Keratinocyte (primary cell): ENCODE measurements at regions not wholly inside any gene's neighbourhood (a gene's known extent, or its start where the extent isn't known, plus 50 kb on each side); places are given as distances from the start of the nearest gene placed in this dataset.

Source experiments
- DNase-seq: peaks from one replicate; pipeline ENCODE4 v3.0.0-alpha.2; 2011; ENCODE audit warnings: low read depth, missing footprints, low spot score
- FAIRE-seq: peaks from 2 replicates; lab custom pipeline; 2011; peaks lifted over from hg19 to GRCh38; lab: Jason Lieb, UNC
- H2AFZ ChIP-seq: 2 replicates; pipeline ENCODE4 v1.6.0; 2012; ENCODE audit warnings: low read length, control low read depth, inconsistent platforms; ENCODE audit not compliant: control insufficient read depth
- H3K27ac ChIP-seq: 2 replicates; pipeline ENCODE4 v1.5.1; 2011; ENCODE audit warnings: low read length; ENCODE audit not compliant: control insufficient read depth, insufficient read depth
- H3K27me3 ChIP-seq: 3 replicates; pipeline ENCODE4 v1.6.0; 2011; ENCODE audit warnings: low read length; ENCODE audit not compliant: control insufficient read depth, insufficient read depth; ENCODE audit errors: extremely low read depth
- H3K36me3 ChIP-seq, 2 experiments: 2 replicates in 1 of 2; 3 replicates in 1 of 2; pipeline ENCODE4 v1.5.1; 2011; ENCODE audit warnings: low read length in 2 of 2, mild to moderate bottlenecking in 1 of 2; ENCODE audit not compliant: control insufficient read depth in 2 of 2, insufficient read depth in 2 of 2; ENCODE audit errors: extremely low read depth in 1 of 2
- H3K4me1 ChIP-seq: 3 replicates; pipeline ENCODE4 v1.5.1; 2011; ENCODE audit warnings: low read length; ENCODE audit not compliant: control insufficient read depth, insufficient read depth; ENCODE audit errors: extremely low read depth
- H3K4me2 ChIP-seq: 3 replicates; pipeline ENCODE4 v1.6.0; 2011; ENCODE audit warnings: low read depth, low read length; ENCODE audit not compliant: control insufficient read depth, insufficient read depth; ENCODE audit errors: extremely low read depth
- H3K4me3 ChIP-seq, 3 experiments: fragments of 200-600 bp in 1 of 3; sonication (generic) in 1 of 3; 2 replicates in 2 of 3; 3 replicates in 1 of 3; pipeline ENCODE4 v1.5.1; 2011 to 2016; ENCODE audit warnings: low read length in 3 of 3, mild to moderate bottlenecking in 3 of 3, control low read depth in 2 of 3, inconsistent platforms in 1 of 3, low read depth in 1 of 3, mixed read lengths in 1 of 3, mixed run types in 1 of 3, moderate library complexity in 1 of 3; ENCODE audit not compliant: control insufficient read depth in 2 of 3, insufficient read depth in 2 of 3; ENCODE audit errors: extremely low read depth in 1 of 3
- H3K79me2 ChIP-seq: 2 replicates; pipeline ENCODE4 v1.6.0; 2012; ENCODE audit warnings: low read length; ENCODE audit not compliant: control insufficient read depth, insufficient read depth
- H3K9ac ChIP-seq: 3 replicates; pipeline ENCODE4 v1.6.0; 2011; ENCODE audit warnings: low read length; ENCODE audit not compliant: control insufficient read depth, insufficient read depth; ENCODE audit errors: extremely low read depth
- H3K9me1 ChIP-seq: 3 replicates; pipeline ENCODE4 v1.6.0; 2011; ENCODE audit warnings: low read length; ENCODE audit not compliant: control insufficient read depth, insufficient read depth; ENCODE audit errors: extremely low read depth
- H3K9me3 ChIP-seq: 2 replicates; pipeline ENCODE4 v1.5.1; 2012; ENCODE audit warnings: low read depth, low read length; ENCODE audit not compliant: control insufficient read depth
- H4K20me1 ChIP-seq: 3 replicates; pipeline ENCODE4 v1.6.0; 2011; ENCODE audit warnings: low read length; ENCODE audit not compliant: control insufficient read depth, insufficient read depth; ENCODE audit errors: extremely low read depth
- EZH2 ChIP-seq: IDR thresholded peaks from one replicate; pipeline ENCODE4 v1.6.1; 2012; ENCODE audit warnings: inconsistent platforms, mild to moderate bottlenecking, low read length, moderate library complexity
- dilution Hi-C: fragments of 300-500 bp; cut with MboI; formaldehyde crosslinking; loops from one replicate; pipeline ENCODE4 v1.7.0; 2020; ENCODE audit warnings: low sequenced_read_pairs; ENCODE audit not compliant: extremely low pct_ligation_motif_present
- TF ChIP-seq, protein P1 (sequence below), 3 experiments: IDR thresholded peaks in 1 of 3; conservative IDR thresholded peaks in 1 of 3; optimal IDR thresholded peaks in 1 of 3; 2 replicates in 2 of 3; 3 replicates in 1 of 3; pipeline versions ENCODE3 to v1.5.1; 2011; ENCODE audit warnings: low read length in 3 of 3, mild to moderate bottlenecking in 3 of 3, moderate library complexity in 2 of 3, control low read depth in 1 of 3, inconsistent platforms in 1 of 3; ENCODE audit not compliant: insufficient read depth in 2 of 3; ENCODE audit errors: extremely low read depth in 1 of 3

DNA sequence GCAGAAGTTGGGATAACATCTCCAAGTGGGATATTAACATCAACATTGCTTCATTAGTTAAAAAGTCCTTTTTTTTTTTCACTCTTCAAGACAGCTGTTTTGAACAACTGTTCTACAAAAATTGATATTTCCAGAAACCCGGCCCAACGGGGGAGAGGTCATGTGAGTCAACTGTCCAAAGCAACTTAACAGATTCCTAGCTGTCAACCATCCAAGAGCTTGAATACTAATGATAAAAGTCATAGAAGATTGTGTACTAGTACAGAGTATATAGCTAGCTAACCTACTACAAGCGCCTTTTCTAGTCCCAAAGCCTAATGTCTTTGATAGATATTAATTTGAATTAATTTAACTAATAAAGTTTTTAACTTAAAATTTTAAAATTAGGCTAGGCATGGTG lies 172.0 kb downstream of the CYB561 start:
- H3K9ac ChIP-seq: no peak overlapping the region
- H3K4me1 ChIP-seq: peaks cover 58% of the 10 kb centered on the region
- H3K4me2 ChIP-seq: no peak overlapping the region
- no peak overlapping the region for H3K27ac ChIP-seq
- FAIRE-seq: no peak
- H4K20me1 ChIP-seq: no peaks in the 10 kb centered on the region
- no peaks in the 10 kb centered on the region for H3K9me1 ChIP-seq
- H3K79me2 ChIP-seq: no peaks in the 10 kb centered on the region
- no peaks in the 10 kb centered on the region for H3K27me3 ChIP-seq
- no peaks in the 10 kb centered on the region for H3K9me3 ChIP-seq
- no peaks in the 10 kb centered on the region for H3K36me3 ChIP-seq
- dilution Hi-C loops: no loop called here
- no peak overlapping the region for H3K4me3 ChIP-seq
- H2AFZ ChIP-seq: no peak overlapping the region
- no peak for DNase-seq
- TF ChIP-seq EZH2: no peak
- TF ChIP-seq, protein P1, sequence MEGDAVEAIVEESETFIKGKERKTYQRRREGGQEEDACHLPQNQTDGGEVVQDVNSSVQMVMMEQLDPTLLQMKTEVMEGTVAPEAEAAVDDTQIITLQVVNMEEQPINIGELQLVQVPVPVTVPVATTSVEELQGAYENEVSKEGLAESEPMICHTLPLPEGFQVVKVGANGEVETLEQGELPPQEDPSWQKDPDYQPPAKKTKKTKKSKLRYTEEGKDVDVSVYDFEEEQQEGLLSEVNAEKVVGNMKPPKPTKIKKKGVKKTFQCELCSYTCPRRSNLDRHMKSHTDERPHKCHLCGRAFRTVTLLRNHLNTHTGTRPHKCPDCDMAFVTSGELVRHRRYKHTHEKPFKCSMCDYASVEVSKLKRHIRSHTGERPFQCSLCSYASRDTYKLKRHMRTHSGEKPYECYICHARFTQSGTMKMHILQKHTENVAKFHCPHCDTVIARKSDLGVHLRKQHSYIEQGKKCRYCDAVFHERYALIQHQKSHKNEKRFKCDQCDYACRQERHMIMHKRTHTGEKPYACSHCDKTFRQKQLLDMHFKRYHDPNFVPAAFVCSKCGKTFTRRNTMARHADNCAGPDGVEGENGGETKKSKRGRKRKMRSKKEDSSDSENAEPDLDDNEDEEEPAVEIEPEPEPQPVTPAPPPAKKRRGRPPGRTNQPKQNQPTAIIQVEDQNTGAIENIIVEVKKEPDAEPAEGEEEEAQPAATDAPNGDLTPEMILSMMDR (optimal IDR thresholded peaks at IDR 0.05 in 1 of 3, IDR thresholded peaks at IDR 0.05 in 1 of 3, conservative IDR thresholded peaks at IDR 0.05 in 1 of 3; ENCODE audit: extremely low read depth in 1 of 3, insufficient read depth in 2 of 3, low read length in 3 of 3): no peak

DNA sequence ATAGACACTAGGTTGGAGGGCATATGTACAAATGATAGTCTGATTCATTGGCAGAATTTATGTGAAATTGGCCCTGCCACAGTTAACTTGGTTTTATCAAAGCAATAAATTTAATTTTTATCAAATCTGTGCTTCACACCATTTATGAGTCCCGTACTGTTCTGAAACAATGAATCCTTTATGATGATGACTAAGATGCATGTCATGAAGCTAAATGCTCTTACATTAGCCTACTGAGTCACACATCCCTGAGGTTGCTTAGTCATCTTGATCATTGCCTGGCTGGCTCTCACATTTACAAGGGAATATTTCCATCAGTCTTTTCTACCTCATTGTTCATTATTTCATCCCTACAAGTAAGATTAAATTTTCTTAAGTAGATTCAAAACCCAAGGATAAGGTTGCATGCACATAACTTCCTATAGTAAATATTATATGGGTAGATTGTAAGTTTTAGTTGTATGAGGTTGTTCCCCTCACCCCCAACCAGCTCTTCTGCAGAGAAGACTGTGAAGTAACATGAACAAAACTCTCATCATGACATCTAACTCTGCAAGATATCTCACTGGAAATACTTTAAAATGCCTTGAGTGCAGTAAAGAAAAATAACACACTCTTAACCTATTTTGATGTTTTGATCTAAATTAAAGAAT lies 170.7 kb downstream of the CYB561 start:
- dilution Hi-C loops: no loop called here
- Histone ChIP-seq H3K27ac (peak overlapping the region; percentile 89), H3K4me2 (peak overlapping the region; percentile 54), H3K79me2 (no peaks in the 10 kb centered on the region), H3K9me3 (no peaks in the 10 kb centered on the region), H3K4me1 (peaks cover 66% of the 10 kb centered on the region), H3K9me1 (no peaks in the 10 kb centered on the region), H2AFZ (no peak overlapping the region), H3K36me3 (no peaks in the 10 kb centered on the region), H4K20me1 (no peaks in the 10 kb centered on the region), H3K9ac (peak overlapping the region; percentile 18), H3K4me3 (no peak overlapping the region), H3K27me3 (no peaks in the 10 kb centered on the region)
- TF ChIP-seq, protein P1 (optimal IDR thresholded peaks at IDR 0.05 in 1 of 3, IDR thresholded peaks at IDR 0.05 in 1 of 3, conservative IDR thresholded peaks at IDR 0.05 in 1 of 3; ENCODE audit: extremely low read depth in 1 of 3, insufficient read depth in 2 of 3, low read length in 3 of 3): no peak
- TF ChIP-seq EZH2: no peak
- FAIRE-seq (peak; percentile 92), DNase-seq (peak; percentile 82)
